H7 (cell line): ENCODE measurements at regions not wholly inside any gene's neighbourhood (a gene's known extent, or its start where the extent isn't known, plus 50 kb on each side); places are given as distances from the start of the nearest gene placed in this dataset.

Source experiments
- DNase-seq: peaks from one replicate; pipeline ENCODE4 v3.0.0; 2012
- H3K27me3 ChIP-seq: 2 replicates; pipeline ENCODE4 v1.6.0; 2011; ENCODE audit warnings: mild to moderate bottlenecking, low read length; ENCODE audit not compliant: control insufficient read depth, insufficient read depth
- H3K36me3 ChIP-seq: replicated peaks from 2 replicates; pipeline ENCODE4 v1.5.1; 2011; ENCODE audit warnings: low read length; ENCODE audit not compliant: control insufficient read depth, insufficient read depth
- H3K4me3 ChIP-seq: 2 replicates; pipeline ENCODE4 v1.5.1; 2011; ENCODE audit warnings: low read depth, mild to moderate bottlenecking, control low read depth, low read length, moderate library complexity; ENCODE audit not compliant: insufficient read depth

DNA sequence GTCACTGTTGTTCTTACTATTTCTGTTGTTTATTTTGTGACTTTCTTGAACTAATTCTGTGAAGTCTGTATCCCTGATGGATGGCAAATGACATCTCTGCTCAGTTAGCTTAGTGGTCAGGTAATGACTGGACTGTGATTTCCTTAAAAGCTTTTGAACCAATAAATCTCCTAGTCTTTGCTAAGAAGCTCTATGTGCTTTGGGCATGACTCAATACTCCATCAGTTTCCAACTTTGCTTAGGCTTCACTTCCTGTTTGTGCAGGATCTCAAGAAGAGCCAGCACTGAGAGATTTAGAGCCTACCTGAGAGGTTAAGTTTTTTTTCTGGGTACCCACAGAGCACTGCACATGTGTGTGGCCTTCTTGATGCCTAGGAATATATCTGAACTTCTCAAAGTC is 329.7 kb upstream of the HTR2A start:
- no peak for DNase-seq

DNA sequence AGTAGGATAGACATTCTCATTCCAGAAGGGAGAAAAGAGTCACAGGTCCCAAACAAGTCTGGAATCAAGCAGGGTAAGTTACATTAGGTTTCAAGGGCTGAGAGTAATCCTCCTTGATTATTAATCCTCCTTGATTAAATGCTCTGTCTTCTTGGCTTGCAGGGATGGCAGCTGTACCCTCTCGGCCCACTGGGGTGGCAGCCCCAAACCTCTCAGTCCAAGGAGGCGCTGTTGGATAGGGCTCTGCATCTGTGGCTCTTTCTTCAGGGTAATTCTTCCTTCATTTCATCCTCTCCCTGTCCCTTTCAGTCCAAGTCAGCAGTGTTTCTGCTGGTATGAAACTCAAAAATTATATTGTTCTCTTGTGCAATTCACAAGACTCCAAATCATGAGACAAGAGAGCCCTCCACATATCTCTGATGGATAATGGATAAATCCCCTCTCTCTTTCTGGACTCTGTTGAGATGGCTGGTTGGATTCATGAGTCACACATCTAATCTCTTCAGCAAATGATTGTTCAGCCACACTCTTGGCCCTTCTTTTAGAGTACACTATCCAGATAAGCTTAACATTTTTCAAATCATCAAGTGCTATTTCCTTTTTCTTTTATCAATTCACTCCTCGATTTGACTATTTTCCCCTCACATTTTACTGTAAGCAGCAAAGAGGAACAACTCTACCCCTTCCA is 323.7 kb upstream of the HTR2A start:
- DNase-seq, result no peak
- Histone ChIP-seq H3K27me3 (no peaks in the 10 kb centered on the region), H3K4me3 (no peak overlapping the region), H3K36me3 (no peaks in the 10 kb centered on the region)

More for the DNA sequence above, 329.7 kb upstream of the HTR2A start:
- no peaks in the 10 kb centered on the region for H3K27me3 ChIP-seq
- no peak overlapping the region for H3K4me3 ChIP-seq
- no peaks in the 10 kb centered on the region for H3K36me3 ChIP-seq

DNA sequence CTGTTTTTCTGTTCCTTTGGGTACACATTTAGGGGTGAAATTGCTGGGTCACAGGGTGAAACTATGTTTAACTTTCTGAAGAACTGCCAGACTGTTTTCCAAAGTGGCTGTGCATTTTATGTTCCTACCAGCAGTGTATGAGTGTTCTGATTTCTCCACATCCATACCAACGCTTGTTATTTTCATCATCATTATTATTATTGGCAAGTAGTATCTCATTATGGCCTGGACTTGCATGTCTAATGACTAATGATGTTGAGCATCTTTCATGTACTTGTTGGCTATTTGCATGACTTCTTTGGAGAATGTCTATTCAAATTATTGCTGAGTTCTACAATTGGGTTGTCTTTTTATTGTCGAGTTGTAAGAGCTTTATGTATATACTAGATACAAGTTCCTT is 321.8 kb upstream of the HTR2A start:
- Histone ChIP-seq H3K27me3 (no peaks in the 10 kb centered on the region), H3K36me3 (no peaks in the 10 kb centered on the region), H3K4me3 (no peak overlapping the region)
- DNase-seq, result no peak

DNA sequence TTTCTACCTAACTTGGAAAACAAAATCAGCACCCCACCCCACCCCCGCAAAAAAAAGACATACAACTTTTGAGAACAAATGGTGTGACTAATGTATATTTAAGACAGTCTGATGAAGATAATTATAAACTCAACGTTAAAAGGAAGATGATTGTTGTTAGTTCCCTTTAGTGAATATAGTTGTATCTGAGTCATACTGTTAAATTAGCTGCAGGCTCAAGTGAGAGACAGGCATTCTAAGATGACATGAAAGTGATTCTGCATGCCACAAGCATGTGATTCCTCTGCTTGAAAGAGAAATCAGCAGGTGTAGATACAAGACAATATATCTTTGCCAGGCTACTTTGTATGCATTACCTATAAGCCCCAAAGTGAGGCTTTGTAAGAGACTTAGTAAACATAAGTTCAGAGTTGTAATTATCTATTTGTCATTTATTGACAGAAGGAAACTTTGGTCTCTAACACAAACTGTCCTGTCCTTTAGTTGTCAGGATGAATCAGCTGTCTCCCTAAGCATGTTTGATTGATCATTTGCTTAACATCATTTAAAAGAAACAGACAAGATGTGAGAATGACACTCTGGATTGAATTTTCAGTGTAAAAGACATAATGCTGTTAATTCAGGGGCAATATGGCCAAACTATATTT is 319.4 kb upstream of the HTR2A start:
- H3K27me3 ChIP-seq, result no peaks in the 10 kb centered on the region

DNA sequence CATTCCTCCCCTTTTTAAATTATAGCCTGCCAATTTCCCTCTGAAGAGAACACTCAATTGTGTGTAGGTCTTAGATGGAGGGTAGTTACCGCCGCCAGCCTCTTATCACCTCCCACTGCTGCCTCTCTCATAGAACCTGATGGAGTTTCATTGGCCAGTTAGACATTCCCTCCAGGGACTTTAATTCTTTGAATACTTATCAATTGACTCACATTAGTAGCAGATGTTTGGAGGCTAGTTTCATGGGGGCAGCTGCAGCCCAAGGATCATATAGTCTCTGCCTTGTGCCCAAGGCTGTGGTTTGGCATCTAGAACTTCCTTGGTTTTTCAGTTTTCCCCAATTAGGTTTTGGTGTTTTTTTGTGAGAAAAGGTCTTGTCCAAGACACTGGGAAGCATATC is 318.9 kb upstream of the HTR2A start:
- H3K4me3 ChIP-seq, result no peak overlapping the region
- DNase-seq, result peak; percentile 2
- H3K36me3 ChIP-seq, result no peaks in the 10 kb centered on the region
- H3K27me3 ChIP-seq, result no peaks in the 10 kb centered on the region

More for the DNA sequence above, 319.4 kb upstream of the HTR2A start:
- Histone ChIP-seq H3K4me3 (no peak overlapping the region), H3K36me3 (no peaks in the 10 kb centered on the region)
- no peak for DNase-seq

DNA sequence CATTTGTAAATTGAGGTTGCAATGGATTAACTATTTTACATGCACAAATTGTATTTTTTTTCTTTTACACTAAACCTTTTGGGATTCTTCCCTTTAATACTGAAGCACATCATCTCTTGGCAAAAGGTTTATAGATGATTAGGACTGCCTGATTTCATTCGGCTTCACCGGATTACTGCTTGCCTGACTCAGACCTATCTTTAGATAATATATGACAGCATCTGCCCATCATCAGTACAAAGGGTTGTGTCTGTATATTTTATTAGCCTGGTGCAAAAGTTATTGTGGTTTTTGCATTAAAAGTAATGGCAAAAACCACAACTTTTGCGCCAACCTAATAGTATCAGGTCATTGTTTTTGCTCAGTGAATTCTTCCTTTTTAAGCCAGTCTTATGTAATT is 316.2 kb upstream of the HTR2A start:
- Histone ChIP-seq H3K36me3 (no peaks in the 10 kb centered on the region), H3K27me3 (no peaks in the 10 kb centered on the region), H3K4me3 (no peak overlapping the region)
- no peak for DNase-seq

DNA sequence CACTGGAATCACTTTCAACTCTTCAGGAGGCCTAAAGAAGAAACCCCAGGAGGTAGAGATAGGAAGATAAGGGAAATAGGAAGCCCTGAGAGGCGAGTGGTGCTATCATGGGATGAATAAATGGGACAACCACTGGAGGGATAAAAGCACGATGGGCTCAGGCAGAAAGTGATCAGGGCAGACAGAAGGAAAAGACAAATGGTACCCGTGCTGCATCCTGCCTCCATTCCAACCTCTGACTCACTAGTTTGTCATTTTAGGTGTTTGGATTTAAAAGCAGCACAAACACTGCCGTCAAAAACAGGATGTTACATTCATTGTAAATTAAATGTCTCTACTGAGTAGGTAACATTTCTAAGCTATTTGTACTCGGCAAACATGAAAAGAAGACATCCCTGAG is 314.3 kb upstream of the HTR2A start:
- Histone ChIP-seq H3K4me3 (no peak overlapping the region), H3K36me3 (no peaks in the 10 kb centered on the region), H3K27me3 (no peaks in the 10 kb centered on the region)
- no peak for DNase-seq

DNA sequence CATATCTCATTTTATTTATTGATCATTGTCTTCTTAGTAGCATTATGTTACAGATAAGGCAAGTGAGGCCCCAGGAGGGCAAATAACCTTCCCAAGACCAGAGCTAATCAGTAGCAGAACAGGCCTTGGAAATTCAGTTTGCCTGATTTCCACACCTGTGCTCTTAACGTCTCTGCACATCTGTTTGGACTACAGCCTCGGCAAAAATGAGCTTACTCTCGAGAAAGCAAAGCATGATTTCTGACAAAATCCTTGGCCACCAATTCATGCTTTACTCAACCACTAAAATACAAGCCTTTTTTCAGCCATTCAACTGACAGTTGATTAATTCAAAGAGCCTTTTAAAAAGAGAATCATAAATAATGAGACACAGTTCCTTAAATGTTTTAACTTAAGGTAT is 309.3 kb upstream of the HTR2A start:
- Histone ChIP-seq H3K4me3 (no peak overlapping the region), H3K27me3 (no peaks in the 10 kb centered on the region), H3K36me3 (no peaks in the 10 kb centered on the region)
- DNase-seq, result no peak

DNA sequence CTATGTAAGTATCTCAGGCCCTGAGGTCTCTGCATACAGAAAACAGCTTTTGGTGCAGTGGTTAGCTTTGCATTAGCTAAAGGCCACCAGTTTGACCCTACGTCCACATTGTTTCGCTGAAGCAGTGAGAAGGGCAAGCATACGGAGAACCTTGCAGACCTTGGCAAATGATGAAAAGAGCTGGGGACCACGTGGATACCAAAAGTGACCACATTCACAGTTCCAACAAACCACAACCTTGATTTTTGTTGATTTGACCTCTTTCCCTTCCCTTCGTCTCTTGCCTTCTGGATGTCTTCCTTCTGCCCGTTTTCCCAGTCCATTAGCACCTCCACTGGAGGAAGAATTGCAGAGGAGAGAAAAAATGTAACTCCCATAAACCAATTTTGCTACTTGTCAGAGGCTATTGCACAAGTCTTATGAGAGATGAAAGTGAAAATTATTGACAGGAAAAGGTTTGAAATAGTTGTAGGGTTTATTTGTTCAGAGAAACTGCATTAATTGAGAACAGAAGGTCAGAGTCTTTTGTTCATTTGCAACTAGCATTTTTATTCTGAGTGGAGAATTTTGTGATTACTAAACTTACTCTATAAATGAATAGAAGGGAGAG is 293.9 kb upstream of the HTR2A start:
- Histone ChIP-seq H3K4me3 (no peak overlapping the region), H3K27me3 (no peaks in the 10 kb centered on the region), H3K36me3 (no peaks in the 10 kb centered on the region)
- DNase-seq, result no peak

DNA sequence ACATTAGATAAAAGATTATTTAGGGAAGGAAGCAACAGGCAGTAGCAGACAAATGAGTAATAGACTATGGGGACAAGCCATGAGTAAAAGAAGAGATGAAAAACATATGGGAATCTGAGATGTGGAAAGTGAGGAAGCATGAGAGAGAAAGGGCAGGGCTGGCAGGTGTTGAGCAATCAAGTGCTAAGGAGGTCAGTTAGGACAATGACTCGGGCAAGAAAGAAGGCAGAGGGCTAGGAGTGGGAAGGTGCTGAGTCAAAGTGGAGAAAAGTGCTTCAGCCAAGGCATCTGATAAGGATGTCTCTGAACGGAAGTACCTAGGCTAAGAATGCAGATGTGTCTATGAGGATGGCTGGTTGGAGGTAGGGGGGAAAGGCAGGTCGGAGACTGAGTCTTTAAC is 291.9 kb upstream of the HTR2A start:
- Histone ChIP-seq H3K36me3 (no peaks in the 10 kb centered on the region), H3K27me3 (no peaks in the 10 kb centered on the region), H3K4me3 (no peak overlapping the region)
- DNase-seq, result no peak

DNA sequence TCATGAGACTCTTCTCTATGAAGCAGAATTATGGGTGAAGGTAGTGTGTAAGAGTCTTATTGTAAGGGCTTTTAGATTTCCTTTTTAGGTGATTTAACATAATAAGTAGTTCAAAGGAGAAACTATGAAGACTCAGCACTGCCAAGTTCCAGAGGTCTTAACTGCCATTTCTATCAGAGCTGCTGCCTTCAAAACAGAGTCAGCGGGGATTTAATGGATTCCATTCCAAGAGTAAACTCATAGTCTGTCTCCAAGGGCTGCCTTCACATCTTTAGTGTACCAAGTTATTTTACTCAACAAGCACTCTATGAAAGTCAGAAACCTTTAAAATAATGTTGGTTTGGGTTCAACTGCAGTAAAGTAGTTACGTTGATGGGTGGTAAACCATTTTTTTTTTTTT is 289.6 kb upstream of the HTR2A start:
- Histone ChIP-seq H3K36me3 (no peaks in the 10 kb centered on the region), H3K4me3 (no peak overlapping the region), H3K27me3 (no peaks in the 10 kb centered on the region)
- DNase-seq, result no peak

DNA sequence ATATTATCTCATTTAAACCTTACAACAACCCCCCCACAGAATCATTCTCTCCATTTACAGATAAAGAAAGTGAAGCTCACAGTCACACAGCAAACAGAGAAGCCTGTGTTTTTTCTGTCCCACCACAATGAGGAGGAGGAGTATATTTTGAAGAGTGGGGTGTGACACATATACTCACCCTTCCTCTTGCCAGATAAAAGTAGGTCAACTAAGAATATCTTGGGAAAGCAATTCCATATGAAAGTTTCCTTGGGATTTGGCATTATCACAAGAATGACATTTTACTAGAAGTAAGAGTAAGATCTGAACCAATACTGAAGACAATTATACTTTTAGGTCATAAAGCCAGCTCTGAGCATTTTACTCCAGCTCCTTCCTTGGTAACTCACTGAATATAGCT is 287.5 kb upstream of the HTR2A start:
- Histone ChIP-seq H3K36me3 (no peaks in the 10 kb centered on the region), H3K4me3 (no peak overlapping the region), H3K27me3 (no peaks in the 10 kb centered on the region)
- DNase-seq, result no peak

DNA sequence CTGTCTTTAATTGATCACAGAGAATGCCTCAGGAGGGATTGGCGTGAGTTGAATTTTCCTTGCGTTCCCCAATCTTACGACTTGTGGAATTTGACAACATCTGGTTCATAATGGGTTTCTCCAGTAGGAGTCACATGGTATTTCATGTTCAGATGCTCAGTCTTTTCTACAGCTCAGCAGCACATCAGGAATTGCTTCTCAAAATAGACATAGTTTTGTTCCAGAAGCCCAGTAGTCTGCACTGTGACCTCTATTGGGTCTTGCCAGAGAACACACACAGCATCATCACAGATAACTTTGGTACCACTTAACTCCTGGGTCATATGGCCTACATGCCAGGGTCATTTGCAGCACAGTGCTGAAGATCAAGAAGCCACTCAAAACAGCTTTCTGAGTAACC is 282.5 kb upstream of the HTR2A start:
- no peak for DNase-seq
- H3K27me3 ChIP-seq, result no peaks in the 10 kb centered on the region
- no peaks in the 10 kb centered on the region for H3K36me3 ChIP-seq
- no peak overlapping the region for H3K4me3 ChIP-seq

DNA sequence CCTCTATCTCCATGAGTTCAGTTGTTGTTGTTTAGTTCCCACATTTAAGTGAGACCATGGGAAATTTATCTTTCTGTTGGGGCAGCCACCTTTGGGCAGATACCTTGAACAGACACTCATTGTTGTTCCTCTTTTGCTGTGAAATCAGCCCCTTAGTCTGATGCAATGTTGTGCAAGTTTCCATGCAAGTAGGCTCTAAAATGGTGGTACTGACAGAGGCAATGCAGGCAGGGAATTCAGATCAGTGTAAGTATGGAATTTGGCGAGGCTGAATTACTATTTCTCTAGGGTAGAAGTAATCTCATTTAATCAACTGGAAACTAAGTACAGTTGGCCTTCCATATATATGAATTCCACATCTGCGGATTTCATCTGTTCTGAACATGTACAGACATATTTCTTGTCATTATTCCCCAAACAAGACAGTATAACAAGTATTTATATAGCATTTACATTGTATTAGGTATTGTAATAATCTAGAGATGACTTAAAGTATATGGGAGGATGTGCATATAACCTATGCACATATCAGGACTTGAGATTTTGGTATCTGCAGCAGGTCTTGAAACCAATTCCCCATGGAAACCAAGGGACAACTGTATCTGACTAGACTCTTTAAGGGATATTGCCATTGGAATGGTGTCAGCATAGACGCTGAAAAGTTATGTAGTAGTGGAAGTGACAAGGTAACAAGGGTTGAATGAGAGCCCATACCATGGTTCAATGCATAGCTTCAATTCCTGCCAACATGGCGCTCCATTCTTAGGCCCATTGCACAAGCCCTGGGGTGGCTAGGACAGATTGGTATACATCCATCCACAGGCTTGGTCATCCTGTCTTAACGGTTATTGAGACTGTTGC is 281.5 kb upstream of the HTR2A start:
- Histone ChIP-seq H3K36me3 (no peaks in the 10 kb centered on the region), H3K4me3 (no peak overlapping the region), H3K27me3 (no peaks in the 10 kb centered on the region)
- no peak for DNase-seq
